Glutamatergic neuron (in vitro differentiated cells): ENCODE measurements at regions not wholly inside any gene's neighbourhood (a gene's known extent, or its start where the extent isn't known, plus 50 kb on each side); places are given as distances from the start of the nearest gene placed in this dataset.
"Not testable (repeated sequence)": the region's sequence is repeated elsewhere in the genome, so short reads cannot be mapped to it uniquely, and the experiment has no call there.

Experiments
- DNase-seq: peaks from one replicate; pipeline ENCODE4 v3.0.0; 2022
- H3K27ac Mint-ChIP-seq: one replicate; pipeline ENCODE4 v1.8.0; 2020; ENCODE audit warnings: mild to moderate bottlenecking, mixed read lengths, inconsistent platforms; ENCODE audit not compliant: unreplicated experiment
- H3K27me3 Mint-ChIP-seq: one replicate; pipeline ENCODE4 v1.8.0; 2020; ENCODE audit warnings: mild to moderate bottlenecking, moderate library complexity, mixed read lengths, inconsistent platforms; ENCODE audit not compliant: unreplicated experiment
- H3K36me3 Mint-ChIP-seq: one replicate; pipeline ENCODE4 v1.8.0; 2020; ENCODE audit warnings: mild to moderate bottlenecking, mixed read lengths, inconsistent platforms; ENCODE audit not compliant: unreplicated experiment
- H3K4me1 Mint-ChIP-seq: one replicate; pipeline ENCODE4 v1.8.0; 2020; ENCODE audit warnings: mild to moderate bottlenecking, low read depth, mixed read lengths, inconsistent platforms; ENCODE audit not compliant: unreplicated experiment
- H3K4me3 Mint-ChIP-seq: one replicate; pipeline ENCODE4 v1.8.0; 2020; ENCODE audit warnings: mild to moderate bottlenecking, mixed read lengths, inconsistent platforms; ENCODE audit not compliant: unreplicated experiment
- H3K9me3 Mint-ChIP-seq: one replicate; pipeline ENCODE4 v1.8.0; 2020; ENCODE audit warnings: mild to moderate bottlenecking, moderate library complexity, mixed read lengths, inconsistent platforms; ENCODE audit not compliant: unreplicated experiment
- CTCF ChIP-seq: fragments of 200-600 bp; sonication (generic); IDR thresholded peaks from one replicate; pipeline ENCODE4 v1.5.0; 2021; ENCODE audit not compliant: partially characterized antibody, unreplicated experiment

- no peaks in the 10 kb centered on the region for H3K27me3 Mint-ChIP-seq
- DNase-seq = no peak
- no peak overlapping the region for H3K4me3 Mint-ChIP-seq
- H3K27ac Mint-ChIP-seq = no peak overlapping the region
- TF ChIP-seq CTCF = no peak
- H3K9me3 Mint-ChIP-seq = no peaks in the 10 kb centered on the region
- H3K36me3 Mint-ChIP-seq = no peaks in the 10 kb centered on the region
- H3K4me1 Mint-ChIP-seq = peaks cover 10% of the 10 kb centered on the region
Observed at GRCh38 chr2:88885679-88886416, 194.4 kb downstream of the RPIA start.

- peaks cover 13% of the 10 kb centered on the region for H3K4me1 Mint-ChIP-seq
- not testable (repeated sequence) for H3K4me3 Mint-ChIP-seq, H3K36me3 Mint-ChIP-seq, H3K27me3 Mint-ChIP-seq, DNase-seq, H3K27ac Mint-ChIP-seq, H3K9me3 Mint-ChIP-seq
Observed at GRCh38 chr2:88887466-88887865, 196.0 kb downstream of the RPIA start.

- H3K4me3 Mint-ChIP-seq = peak overlapping the region; percentile 40
- H3K36me3 Mint-ChIP-seq = no peaks in the 10 kb centered on the region
- H3K27ac Mint-ChIP-seq = peak overlapping the region; percentile 67
- no peak for TF ChIP-seq CTCF
- peak; percentile 23 for DNase-seq
- peaks cover 10% of the 10 kb centered on the region for H3K9me3 Mint-ChIP-seq
- H3K4me1 Mint-ChIP-seq = peaks cover 17% of the 10 kb centered on the region
- H3K27me3 Mint-ChIP-seq = no peaks in the 10 kb centered on the region
Observed at GRCh38 chr2:88892207-88892606, 200.7 kb downstream of the RPIA start.

GRCh38 chr2:88892788-88893187 lies 201.3 kb downstream of the RPIA start:
- DNase-seq = peak; percentile 67
- no peak overlapping the region for H3K4me3 Mint-ChIP-seq
- H3K27me3 Mint-ChIP-seq = no peaks in the 10 kb centered on the region
- no peak for TF ChIP-seq CTCF
- H3K4me1 Mint-ChIP-seq = peaks cover 17% of the 10 kb centered on the region
- peaks cover 10% of the 10 kb centered on the region for H3K9me3 Mint-ChIP-seq
- peak overlapping the region; percentile 67 for H3K27ac Mint-ChIP-seq
- no peaks in the 10 kb centered on the region for H3K36me3 Mint-ChIP-seq

- peaks cover 10% of the 10 kb centered on the region for H3K9me3 Mint-ChIP-seq
- no peak for DNase-seq
- no peak for TF ChIP-seq CTCF
- peaks cover 14% of the 10 kb centered on the region for H3K4me1 Mint-ChIP-seq
- H3K4me3 Mint-ChIP-seq = no peak overlapping the region
- H3K36me3 Mint-ChIP-seq = no peaks in the 10 kb centered on the region
- no peaks in the 10 kb centered on the region for H3K27me3 Mint-ChIP-seq
- no peak overlapping the region for H3K27ac Mint-ChIP-seq
Observed at GRCh38 chr2:88896971-88897370, 205.5 kb downstream of the RPIA start.
